Bronchial epithelial cell (primary cell): ENCODE measurements at regions not wholly inside any gene's neighbourhood (a gene's known extent, or its start where the extent isn't known, plus 50 kb on each side); places are given as distances from the start of the nearest gene placed in this dataset.

ENCODE experiments used
- DNase-seq: peaks from one replicate; pipeline ENCODE4 v3.0.0-alpha.2; 2010; ENCODE audit warnings: low read depth
- FAIRE-seq: peaks from 2 replicates; lab custom pipeline; 2011; peaks lifted over from hg19 to GRCh38; lab: Jason Lieb, UNC
- H3K27me3 ChIP-seq: 2 replicates; pipeline ENCODE4 v1.5.1; 2011; ENCODE audit warnings: low read length; ENCODE audit not compliant: control insufficient read depth, insufficient read depth
- H3K36me3 ChIP-seq: 2 replicates; pipeline ENCODE4 v1.5.1; 2011; ENCODE audit warnings: low read length; ENCODE audit not compliant: control insufficient read depth, insufficient read depth
- H3K4me3 ChIP-seq: 2 replicates; pipeline ENCODE4 v1.5.1; 2011; ENCODE audit warnings: mild to moderate bottlenecking, low read depth, low read length, control low read depth
- TF ChIP-seq, protein P1 (sequence below): IDR thresholded peaks from 2 replicates; pipeline ENCODE4 v1.5.1; 2011; ENCODE audit warnings: mild to moderate bottlenecking, moderate library complexity, low read length, control low read depth, inconsistent platforms; ENCODE audit not compliant: insufficient read depth, severe bottlenecking

DNA sequence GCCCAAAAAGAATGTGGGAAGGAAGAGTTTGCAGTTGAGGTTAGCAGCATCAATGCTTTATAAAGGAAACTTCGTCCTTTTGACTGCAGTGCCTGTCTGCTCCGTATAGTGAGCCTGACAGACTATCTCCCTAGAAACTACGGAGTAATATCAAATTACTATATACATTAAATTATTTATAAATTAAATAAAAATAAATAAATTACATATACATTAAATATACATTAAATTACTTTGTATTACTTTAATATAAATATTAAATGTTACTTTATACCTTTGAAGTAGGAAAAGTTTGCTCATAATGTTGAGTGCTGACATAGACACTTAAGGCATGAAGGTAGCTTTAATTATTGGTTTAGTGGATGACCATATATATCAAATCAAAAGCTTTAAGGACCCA lies 165.2 kb downstream of the IL15 start:
- FAIRE-seq: no peak
- DNase-seq: no peak
- no peak overlapping the region for H3K4me3 ChIP-seq
- no peaks in the 10 kb centered on the region for H3K27me3 ChIP-seq
- no peaks in the 10 kb centered on the region for H3K36me3 ChIP-seq
- TF ChIP-seq, protein P1, sequence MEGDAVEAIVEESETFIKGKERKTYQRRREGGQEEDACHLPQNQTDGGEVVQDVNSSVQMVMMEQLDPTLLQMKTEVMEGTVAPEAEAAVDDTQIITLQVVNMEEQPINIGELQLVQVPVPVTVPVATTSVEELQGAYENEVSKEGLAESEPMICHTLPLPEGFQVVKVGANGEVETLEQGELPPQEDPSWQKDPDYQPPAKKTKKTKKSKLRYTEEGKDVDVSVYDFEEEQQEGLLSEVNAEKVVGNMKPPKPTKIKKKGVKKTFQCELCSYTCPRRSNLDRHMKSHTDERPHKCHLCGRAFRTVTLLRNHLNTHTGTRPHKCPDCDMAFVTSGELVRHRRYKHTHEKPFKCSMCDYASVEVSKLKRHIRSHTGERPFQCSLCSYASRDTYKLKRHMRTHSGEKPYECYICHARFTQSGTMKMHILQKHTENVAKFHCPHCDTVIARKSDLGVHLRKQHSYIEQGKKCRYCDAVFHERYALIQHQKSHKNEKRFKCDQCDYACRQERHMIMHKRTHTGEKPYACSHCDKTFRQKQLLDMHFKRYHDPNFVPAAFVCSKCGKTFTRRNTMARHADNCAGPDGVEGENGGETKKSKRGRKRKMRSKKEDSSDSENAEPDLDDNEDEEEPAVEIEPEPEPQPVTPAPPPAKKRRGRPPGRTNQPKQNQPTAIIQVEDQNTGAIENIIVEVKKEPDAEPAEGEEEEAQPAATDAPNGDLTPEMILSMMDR: no peak

DNA sequence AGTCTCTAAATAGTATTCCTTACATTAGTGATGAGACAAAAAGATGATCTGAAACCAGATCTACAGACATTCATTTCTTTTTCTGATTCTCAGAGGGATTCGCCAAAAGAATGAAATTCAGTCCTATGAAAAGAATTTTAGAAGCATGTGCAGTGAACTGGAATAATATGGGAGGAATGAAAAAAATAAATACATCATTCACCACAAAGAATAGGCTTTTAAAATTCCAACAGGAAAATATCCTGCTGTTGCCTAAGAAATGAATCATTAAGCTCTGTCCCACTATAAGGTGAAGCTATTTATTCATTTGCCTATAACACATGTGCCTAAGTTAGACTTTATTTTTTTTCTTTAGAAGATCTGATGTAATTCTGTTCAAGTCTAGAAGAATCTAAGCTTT lies 165.9 kb downstream of the IL15 start:
- Histone ChIP-seq H3K27me3 (no peaks in the 10 kb centered on the region), H3K36me3 (no peaks in the 10 kb centered on the region), H3K4me3 (no peak overlapping the region)
- TF ChIP-seq, protein P1: no peak
- FAIRE-seq: no peak
- DNase-seq: peak; percentile 15

DNA sequence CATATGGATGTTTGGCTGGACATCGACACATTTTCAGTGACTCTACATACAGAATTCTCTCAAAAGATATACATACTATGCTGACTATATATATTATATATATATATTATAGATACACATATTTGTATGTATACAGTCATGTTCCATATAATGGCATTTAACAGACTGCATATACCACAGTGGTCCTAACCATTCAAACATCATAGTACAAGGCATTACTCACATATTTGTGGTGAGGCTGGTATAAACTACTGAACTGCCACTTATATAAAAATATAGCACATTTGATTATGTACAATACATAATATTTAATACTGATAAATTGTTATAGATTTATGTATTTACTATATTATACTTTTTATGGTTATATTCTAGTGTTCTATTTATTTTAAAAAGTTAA lies 168.5 kb downstream of the IL15 start:
- Histone ChIP-seq H3K36me3 (no peaks in the 10 kb centered on the region), H3K27me3 (no peaks in the 10 kb centered on the region), H3K4me3 (no peak overlapping the region)
- DNase-seq (no peak), FAIRE-seq (no peak)
- TF ChIP-seq, protein P1: no peak

DNA sequence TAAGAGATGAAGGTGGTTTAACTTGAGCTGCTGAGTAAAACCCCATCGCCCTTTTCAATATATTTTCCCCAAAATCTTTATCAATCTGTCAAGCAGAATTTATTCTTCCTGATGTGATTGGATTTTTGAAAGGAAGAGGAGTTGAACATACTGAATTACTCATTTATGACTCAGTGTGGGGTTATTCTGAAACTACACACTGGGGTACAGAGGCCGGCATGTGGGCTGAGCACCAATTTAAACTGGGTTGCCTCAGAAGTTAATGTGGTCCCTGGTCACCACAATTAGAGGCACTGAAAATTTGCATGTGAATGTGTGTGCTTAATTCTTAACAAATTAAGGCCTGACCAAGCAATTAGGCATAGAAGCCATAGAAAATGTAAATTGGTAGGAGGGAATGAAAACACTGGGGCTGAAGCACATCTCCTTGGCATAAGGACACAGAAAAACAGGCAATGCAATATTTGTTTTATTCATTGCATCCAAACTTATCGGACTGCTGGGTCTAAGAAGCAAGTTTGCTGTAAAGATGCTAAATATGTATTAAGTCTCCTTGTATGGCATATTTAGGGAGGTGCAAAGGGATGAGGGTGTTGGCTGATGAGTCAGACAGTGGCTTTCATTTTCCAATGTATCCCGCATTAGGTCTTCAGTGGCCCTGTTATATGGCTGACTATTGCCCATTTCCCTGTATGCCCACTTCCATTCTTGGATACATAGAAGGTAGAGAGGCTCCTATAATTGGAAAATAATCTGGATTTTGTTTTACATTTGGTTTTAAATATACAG lies 170.9 kb downstream of the IL15 start:
- TF ChIP-seq, protein P1: no peak
- DNase-seq (peak; percentile 49), FAIRE-seq (no peak)
- no peaks in the 10 kb centered on the region for H3K36me3 ChIP-seq
- no peaks in the 10 kb centered on the region for H3K27me3 ChIP-seq
- no peak overlapping the region for H3K4me3 ChIP-seq

DNA sequence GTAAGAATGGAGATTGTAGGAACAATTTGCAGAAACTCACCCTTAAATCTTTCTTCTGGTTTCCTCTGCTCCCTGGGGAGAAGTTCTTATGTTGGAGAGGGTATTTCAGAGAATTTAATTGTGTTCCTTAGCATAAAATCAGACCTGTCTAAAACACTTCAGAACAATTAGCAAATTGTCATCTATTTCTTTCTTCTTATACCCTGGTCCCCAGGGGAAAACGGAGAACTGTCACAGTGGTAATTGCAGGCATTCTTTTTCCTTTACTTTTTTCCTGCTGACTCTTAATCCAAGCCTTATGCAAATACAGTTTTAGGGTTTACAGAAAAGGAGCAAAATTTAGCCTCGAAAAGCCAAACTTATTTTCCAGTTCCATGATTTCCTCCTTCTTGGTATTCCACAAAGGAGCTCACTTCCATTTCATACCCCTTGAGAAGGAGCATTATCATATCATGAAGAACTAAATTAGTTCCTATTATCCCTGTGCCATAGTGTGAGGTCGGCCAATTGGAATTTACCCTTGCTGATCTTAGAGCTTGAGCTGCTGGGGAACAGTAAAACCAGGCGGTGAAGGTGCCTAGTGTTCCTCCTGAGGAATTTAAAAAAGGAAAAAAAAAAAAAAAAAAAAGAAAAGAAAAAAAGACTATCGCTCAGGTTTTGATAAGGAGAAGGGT lies 173.8 kb downstream of the IL15 start:
- Histone ChIP-seq H3K36me3 (no peaks in the 10 kb centered on the region), H3K27me3 (no peaks in the 10 kb centered on the region), H3K4me3 (no peak overlapping the region)
- no peak for FAIRE-seq
- TF ChIP-seq, protein P1: no peak
- DNase-seq: no peak
